Tibial artery (tissue), 4 donors: ENCODE measurements at regions not wholly inside any gene's neighbourhood (a gene's known extent, or its start where the extent isn't known, plus 50 kb on each side); places are given as distances from the start of the nearest gene placed in this dataset.

Source experiments
- DNase-seq, 2 donors: peaks; one replicate each; pipeline ENCODE4 v3.0.0-alpha.2; 2019
- H3K27ac ChIP-seq, 2 donors: fragments of 200-600 bp; sonication (generic) in 1 of 2; 1 replicate in 1 of 2; 2 replicates in 1 of 2; pipeline ENCODE4 v1.5.1; 2018 to 2019; ENCODE audit warnings: mild to moderate bottlenecking in 1 of 2
- H3K27me3 ChIP-seq, 2 donors: fragments of 200-600 bp; sonication (generic) in 1 of 2; one replicate each; pipeline versions ENCODE4 v1.5.1 to v1.6.0; 2016 to 2019
- H3K36me3 ChIP-seq, 3 donors: fragments of 200-600 bp; sonication (generic) in 2 of 3; one replicate each; pipeline ENCODE4 v1.5.1; 2016 to 2019; ENCODE audit warnings: mild to moderate bottlenecking in 2 of 3
- H3K4me1 ChIP-seq, 4 donors: fragments of 200-600 bp; sonication (generic) in 2 of 4; 1 replicate in 3 of 4; 2 replicates in 1 of 4; pipeline ENCODE4 v1.5.1; 2016 to 2019
- H3K4me3 ChIP-seq, 2 donors: fragments of 200-600 bp; sonication (generic) in 1 of 2; 1 replicate in 1 of 2; 2 replicates in 1 of 2; pipeline ENCODE4 v1.5.1; 2018 to 2019; ENCODE audit warnings: mild to moderate bottlenecking in 2 of 2
- H3K9me3 ChIP-seq, 3 donors: fragments of 200-600 bp; sonication (generic) in 1 of 3; one replicate each; pipeline ENCODE4 v1.5.1; 2016 to 2019
- intact Hi-C: fragments of 100-400 bp; cut with DNase I; formaldehyde crosslinking; loops from one replicate; pipeline ENCODE4 v1.15.0; 2023; ENCODE audit warnings: low total_unique reads
- TF ChIP-seq, protein P1 (sequence below), 2 experiments: fragments of 200-600 bp in 1 of 2; fragments of 450-650 bp in 1 of 2; IDR thresholded peaks; one replicate each; pipeline ENCODE4 v1.5.1; 2017 to 2019; ENCODE audit warnings: antibody characterized with exemption in 2 of 2, mild to moderate bottlenecking in 1 of 2, moderate library complexity in 1 of 2

DNA sequence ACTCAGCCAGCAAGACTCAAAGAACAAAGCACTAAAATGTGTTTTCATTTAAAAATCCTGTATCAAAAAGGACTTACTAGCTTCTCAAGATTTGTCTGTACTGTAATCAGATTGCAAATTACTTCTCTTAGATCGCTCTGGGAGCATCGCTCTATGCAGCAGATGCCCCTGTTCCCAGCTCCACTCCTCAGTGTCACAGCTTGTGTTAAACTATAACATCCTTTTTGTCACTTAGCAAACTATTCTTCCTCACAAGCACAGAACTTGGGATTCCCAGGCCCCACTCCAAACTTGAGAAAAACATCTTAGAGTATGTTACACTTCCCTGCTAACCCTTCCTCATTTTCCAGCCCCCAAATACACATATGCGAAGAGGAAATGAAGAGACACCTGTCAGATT, 85.1 kb upstream of the CHRM3 start:
- Histone ChIP-seq H3K4me1 (no peaks in the 10 kb centered on the region), H3K27ac (no peak overlapping the region), H3K9me3 (no peaks in the 10 kb centered on the region), H3K27me3 (no peaks in the 10 kb centered on the region), H3K36me3 (no peaks in the 10 kb centered on the region), H3K4me3 (no peak overlapping the region)
- DNase-seq: no peak
- intact Hi-C loops: loop anchor here (10.0 kb wide), 1 partner anchor 574 kb away; no protein-coding TSS in a partner anchor
- TF ChIP-seq, protein P1, sequence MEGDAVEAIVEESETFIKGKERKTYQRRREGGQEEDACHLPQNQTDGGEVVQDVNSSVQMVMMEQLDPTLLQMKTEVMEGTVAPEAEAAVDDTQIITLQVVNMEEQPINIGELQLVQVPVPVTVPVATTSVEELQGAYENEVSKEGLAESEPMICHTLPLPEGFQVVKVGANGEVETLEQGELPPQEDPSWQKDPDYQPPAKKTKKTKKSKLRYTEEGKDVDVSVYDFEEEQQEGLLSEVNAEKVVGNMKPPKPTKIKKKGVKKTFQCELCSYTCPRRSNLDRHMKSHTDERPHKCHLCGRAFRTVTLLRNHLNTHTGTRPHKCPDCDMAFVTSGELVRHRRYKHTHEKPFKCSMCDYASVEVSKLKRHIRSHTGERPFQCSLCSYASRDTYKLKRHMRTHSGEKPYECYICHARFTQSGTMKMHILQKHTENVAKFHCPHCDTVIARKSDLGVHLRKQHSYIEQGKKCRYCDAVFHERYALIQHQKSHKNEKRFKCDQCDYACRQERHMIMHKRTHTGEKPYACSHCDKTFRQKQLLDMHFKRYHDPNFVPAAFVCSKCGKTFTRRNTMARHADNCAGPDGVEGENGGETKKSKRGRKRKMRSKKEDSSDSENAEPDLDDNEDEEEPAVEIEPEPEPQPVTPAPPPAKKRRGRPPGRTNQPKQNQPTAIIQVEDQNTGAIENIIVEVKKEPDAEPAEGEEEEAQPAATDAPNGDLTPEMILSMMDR (IDR thresholded peaks at IDR 0.05): no peak

DNA sequence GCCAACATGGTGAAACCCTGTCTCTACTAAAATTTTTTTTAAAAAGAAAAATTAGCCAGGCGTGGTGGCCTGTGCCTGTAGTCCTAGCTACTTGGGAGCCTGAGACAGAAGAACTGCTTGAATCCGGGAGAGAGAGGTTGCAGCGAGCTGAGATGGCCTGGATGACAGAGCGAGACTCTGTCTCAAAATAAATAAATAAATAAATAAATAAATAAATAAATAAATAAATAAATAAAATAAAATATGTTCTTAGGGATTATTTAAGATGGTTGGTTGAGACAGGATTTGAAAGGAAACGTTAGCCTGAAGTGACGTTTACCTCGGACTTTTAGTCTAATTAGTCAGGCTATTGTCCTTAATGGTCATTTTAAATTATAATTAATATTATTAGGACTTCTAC, 88.5 kb upstream of the CHRM3 start:
- DNase-seq: no peak
- no peak overlapping the region for H3K27ac ChIP-seq
- intact Hi-C loops: no loop called here

DNA sequence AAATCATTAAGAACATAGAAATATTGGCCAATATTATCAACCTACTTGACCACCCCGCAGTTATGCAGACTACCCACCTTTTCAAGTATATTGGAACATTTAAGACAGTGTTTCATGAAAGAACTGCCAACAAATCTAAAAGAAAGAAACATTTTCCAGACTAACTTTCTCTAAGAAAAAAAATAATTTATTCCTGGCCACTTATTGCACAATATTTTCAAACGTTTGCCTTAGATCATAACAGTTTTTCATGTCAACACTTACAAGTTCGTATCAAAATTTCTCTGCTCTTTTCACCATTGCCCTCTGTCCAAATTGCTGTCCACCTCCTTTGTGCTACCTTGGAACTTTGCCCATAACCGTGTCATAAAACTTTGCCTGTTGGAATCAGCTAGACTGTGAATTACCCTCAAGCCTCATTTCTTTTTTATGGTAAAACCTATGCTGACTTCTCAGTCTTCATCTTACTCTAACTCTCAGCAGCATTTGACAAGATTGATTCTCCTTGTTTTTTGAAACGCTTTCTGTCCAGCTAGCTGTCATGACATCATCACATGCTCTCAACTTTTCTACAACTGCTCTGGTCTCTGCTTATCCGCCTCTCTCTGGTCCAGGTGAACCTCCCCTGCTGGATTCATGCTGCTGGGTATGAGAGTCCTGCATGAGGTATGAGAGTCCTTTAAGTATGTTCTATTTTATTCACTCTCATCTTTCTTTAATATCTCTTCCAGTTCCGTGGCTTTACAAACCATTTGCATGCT, 92.8 kb upstream of the CHRM3 start:
- TF ChIP-seq, protein P1 (IDR thresholded peaks at IDR 0.05): no peak
- no peaks in the 10 kb centered on the region for H3K9me3 ChIP-seq
- no peak for DNase-seq
- H3K27ac ChIP-seq: no peak overlapping the region
- no peaks in the 10 kb centered on the region for H3K27me3 ChIP-seq
- no peaks in the 10 kb centered on the region for H3K4me1 ChIP-seq
- no peaks in the 10 kb centered on the region for H3K36me3 ChIP-seq
- intact Hi-C loops: no loop called here
- H3K4me3 ChIP-seq: no peak overlapping the region

More for the DNA sequence above, 88.5 kb upstream of the CHRM3 start:
- Histone ChIP-seq H3K9me3 (no peaks in the 10 kb centered on the region), H3K27me3 (no peaks in the 10 kb centered on the region), H3K36me3 (no peaks in the 10 kb centered on the region), H3K4me3 (no peak overlapping the region), H3K4me1 (no peaks in the 10 kb centered on the region)
- TF ChIP-seq, protein P1 (IDR thresholded peaks at IDR 0.05): no peak

DNA sequence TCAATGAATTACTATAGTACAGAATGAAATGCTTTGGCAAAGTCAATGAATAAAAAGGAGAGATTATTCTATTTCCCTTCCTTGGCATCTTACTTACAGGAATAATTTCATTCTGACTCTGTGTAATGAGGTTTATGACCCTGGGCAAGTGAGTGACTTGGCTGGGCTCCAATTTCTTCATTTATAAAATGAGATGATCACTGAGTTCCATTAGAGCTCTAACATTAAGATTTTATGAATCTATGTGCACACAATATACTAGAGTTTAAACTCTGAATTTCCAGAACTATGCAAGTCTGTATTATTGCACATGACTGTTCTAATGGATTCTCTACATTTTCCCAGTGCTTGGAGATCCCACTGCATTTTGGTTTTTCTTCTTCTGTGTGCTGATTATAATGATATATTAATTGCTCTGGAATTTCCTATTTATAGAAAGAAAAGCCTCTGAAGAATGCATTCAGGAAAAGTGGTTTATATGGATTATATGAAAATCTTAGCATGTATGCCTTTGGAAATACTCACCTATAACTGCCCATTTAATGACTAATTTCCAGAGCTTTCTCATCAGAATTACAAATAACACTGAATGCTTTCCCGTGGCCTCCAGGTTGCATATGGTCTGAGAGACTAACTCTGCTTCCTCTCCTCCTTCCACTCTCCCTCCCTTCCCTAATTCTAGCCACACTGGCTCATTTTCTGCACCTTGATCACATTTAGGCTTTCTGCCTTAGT, 97.4 kb upstream of the CHRM3 start:
- TF ChIP-seq, protein P1 (IDR thresholded peaks at IDR 0.05): no peak
- no peak overlapping the region for H3K27ac ChIP-seq
- H3K27me3 ChIP-seq: no peaks in the 10 kb centered on the region
- H3K4me1 ChIP-seq: no peaks in the 10 kb centered on the region
- DNase-seq: no peak
- H3K9me3 ChIP-seq: no peaks in the 10 kb centered on the region
- intact Hi-C loops: no loop called here
- H3K36me3 ChIP-seq: no peaks in the 10 kb centered on the region
- no peak overlapping the region for H3K4me3 ChIP-seq

DNA sequence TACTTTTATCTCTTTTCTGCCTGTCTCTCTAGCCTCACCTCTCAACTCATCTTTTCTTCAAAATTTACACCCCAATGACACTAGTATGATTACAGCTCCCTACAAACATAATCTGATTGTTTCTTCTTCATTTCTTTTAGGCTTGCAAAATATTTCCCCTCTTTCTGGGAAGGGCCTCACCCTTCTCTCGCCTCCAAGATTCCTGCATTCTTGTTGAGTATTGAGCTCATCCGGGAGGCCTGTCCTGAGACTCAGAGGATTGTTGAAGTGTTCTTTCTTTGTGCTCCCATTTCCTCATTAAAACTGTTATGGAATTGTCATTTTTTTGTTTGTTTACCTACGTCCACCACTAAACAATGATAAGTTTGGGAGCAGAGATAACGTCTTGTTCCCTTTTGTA, 99.1 kb upstream of the CHRM3 start:
- no peak overlapping the region for H3K4me3 ChIP-seq
- TF ChIP-seq, protein P1 (IDR thresholded peaks at IDR 0.05): no peak
- H3K36me3 ChIP-seq: no peaks in the 10 kb centered on the region
- no peaks in the 10 kb centered on the region for H3K4me1 ChIP-seq
- no peaks in the 10 kb centered on the region for H3K9me3 ChIP-seq
- intact Hi-C loops: no loop called here
- H3K27ac ChIP-seq: no peak overlapping the region
- no peak for DNase-seq
- H3K27me3 ChIP-seq: no peaks in the 10 kb centered on the region
